ENCODE measurements at regions not wholly inside any gene's neighbourhood (a gene's known extent, or its start where the extent isn't known, plus 50 kb on each side); places are given as distances from the start of the nearest gene placed in this dataset.

- H3K4me3 ChIP-seq: no peak overlapping the region
- WGBS, 3 donors: 12 to 38% (median 17%) methylated on average over 2 of the region's 2 CpGs
- H3K36me3 ChIP-seq: no peaks in the 10 kb centered on the region
- no peak overlapping the region for H3K27ac ChIP-seq
- H3K9me3 ChIP-seq: no peaks in the 10 kb centered on the region
- H3K4me1 ChIP-seq (ENCODE audit: insufficient read depth): no peaks in the 10 kb centered on the region
- intact Hi-C loops (cut with DNase I): no loop called here
- TF ChIP-seq CTCF (IDR thresholded peaks at IDR 0.05) (no peak), POLR2A (IDR thresholded peaks at IDR 0.05) (no peak), EP300 (IDR thresholded peaks at IDR 0.05) (no peak)
- H3K27me3 ChIP-seq: no peaks in the 10 kb centered on the region
- no peak for DNase-seq
Measured at GRCh38 chr7:84336303-84336702, 141.7 kb upstream of the SEMA3A start.

GRCh38 chr7:84331616-84332015, 137.0 kb upstream of the SEMA3A start:
- Histone ChIP-seq H3K9me3 (no peaks in the 10 kb centered on the region), H3K4me3 (no peak overlapping the region), H3K4me1 (ENCODE audit: insufficient read depth) (no peaks in the 10 kb centered on the region), H3K27me3 (no peaks in the 10 kb centered on the region), H3K27ac (no peak overlapping the region), H3K36me3 (no peaks in the 10 kb centered on the region)
- intact Hi-C loops (cut with DNase I): no loop called here
- 42 to 74% (median 66%) methylated on average over 3 of the region's 3 CpGs for WGBS, 3 donors
- DNase-seq: no peak
- TF ChIP-seq EP300 (IDR thresholded peaks at IDR 0.05): no peak
- TF ChIP-seq CTCF (IDR thresholded peaks at IDR 0.05): no peak
- no peak for TF ChIP-seq POLR2A (IDR thresholded peaks at IDR 0.05)

GRCh38 chr7:84328571-84328970, 134.0 kb upstream of the SEMA3A start:
- TF ChIP-seq EP300 (IDR thresholded peaks at IDR 0.05) (no peak), POLR2A (IDR thresholded peaks at IDR 0.05) (no peak), CTCF (IDR thresholded peaks at IDR 0.05) (no peak)
- H3K4me1 ChIP-seq (ENCODE audit: insufficient read depth): no peaks in the 10 kb centered on the region
- no peak overlapping the region for H3K27ac ChIP-seq
- 93 to 98% (median 95%) methylated on average over 2 of the region's 2 CpGs for WGBS, 3 donors
- no peaks in the 10 kb centered on the region for H3K36me3 ChIP-seq
- intact Hi-C loops (cut with DNase I): no loop called here
- no peak for DNase-seq
- H3K4me3 ChIP-seq: no peak overlapping the region
- H3K9me3 ChIP-seq: no peaks in the 10 kb centered on the region
- no peaks in the 10 kb centered on the region for H3K27me3 ChIP-seq

- H3K27me3 ChIP-seq: no peaks in the 10 kb centered on the region
- H3K9me3 ChIP-seq: no peaks in the 10 kb centered on the region
- H3K4me3 ChIP-seq: no peak overlapping the region
- H3K36me3 ChIP-seq: no peaks in the 10 kb centered on the region
- no peak overlapping the region for H3K27ac ChIP-seq
- intact Hi-C loops (cut with DNase I): no loop called here
- DNase-seq: no peak
- no peak for TF ChIP-seq POLR2A (IDR thresholded peaks at IDR 0.05)
- no peak for TF ChIP-seq CTCF (IDR thresholded peaks at IDR 0.05)
- no peak for TF ChIP-seq EP300 (IDR thresholded peaks at IDR 0.05)
- no peaks in the 10 kb centered on the region for H3K4me1 ChIP-seq (ENCODE audit: insufficient read depth)
Measured at GRCh38 chr7:84324136-84324630, 129.6 kb upstream of the SEMA3A start.

GRCh38 chr7:84317536-84317935, 122.9 kb upstream of the SEMA3A start:
- intact Hi-C loops (cut with DNase I): no loop called here
- Histone ChIP-seq H3K4me1 (ENCODE audit: insufficient read depth) (no peaks in the 10 kb centered on the region), H3K27ac (no peak overlapping the region), H3K9me3 (no peaks in the 10 kb centered on the region), H3K27me3 (no peaks in the 10 kb centered on the region), H3K4me3 (no peak overlapping the region), H3K36me3 (no peaks in the 10 kb centered on the region)
- no peak for TF ChIP-seq CTCF (IDR thresholded peaks at IDR 0.05)
- DNase-seq: no peak

All from ovary (tissue), 7 donors.